ENCODE measurements at regions not wholly inside any gene's neighbourhood (a gene's known extent, or its start where the extent isn't known, plus 50 kb on each side); places are given as distances from the start of the nearest gene placed in this dataset.
"Not testable (repeated sequence)": the region's sequence is repeated elsewhere in the genome, so short reads cannot be mapped to it uniquely, and the experiment has no call there.

DNA sequence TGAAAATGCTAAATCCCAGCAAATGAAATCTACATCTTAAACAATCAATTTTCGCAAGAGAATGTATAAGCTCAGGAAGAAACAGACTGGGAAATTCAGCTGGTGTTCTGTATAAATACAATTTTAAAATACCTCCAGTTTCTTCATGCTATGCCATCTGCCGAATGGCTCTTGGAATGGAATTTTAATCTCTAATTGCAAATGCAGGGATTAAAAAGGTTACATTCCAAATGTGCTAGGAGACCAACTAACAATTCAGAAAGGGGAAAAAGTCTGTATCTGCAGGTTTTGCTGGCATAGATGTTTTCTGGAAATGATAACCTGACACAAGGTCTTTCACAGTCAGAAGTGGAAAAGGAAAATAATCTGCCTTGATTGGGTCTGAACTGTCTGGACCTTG, 379.7 kb downstream of the MAT2B start:
- Mint-ChIP-seq H3K27ac (no peak overlapping the region), H3K4me1 (ENCODE audit: low read depth) (no peaks in the 10 kb centered on the region), H3K9me3 (ENCODE audit: low read depth) (no peaks in the 10 kb centered on the region), H3K27me3 (no peaks in the 10 kb centered on the region), H3K4me3 (no peak overlapping the region), H3K36me3 (no peaks in the 10 kb centered on the region)

DNA sequence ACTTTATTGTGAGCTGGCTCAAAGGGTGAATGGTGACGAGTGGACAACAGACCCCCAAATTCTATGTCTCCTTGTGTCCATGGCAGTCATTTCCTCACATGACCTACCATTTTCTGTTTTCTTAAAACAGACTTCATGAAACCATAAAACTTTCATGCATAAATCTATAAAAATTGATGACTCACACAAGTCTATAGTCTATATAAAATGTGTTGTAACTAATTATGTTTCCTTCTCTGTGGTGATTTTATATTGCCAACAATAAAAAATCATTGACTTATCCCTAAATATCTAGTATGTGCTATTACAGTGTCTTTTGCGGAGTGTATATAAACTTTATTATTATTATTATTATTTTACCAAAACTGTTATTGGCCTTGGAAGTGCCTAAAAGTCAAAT, 382.4 kb downstream of the MAT2B start:
- no peaks in the 10 kb centered on the region for H3K4me1 Mint-ChIP-seq (ENCODE audit: low read depth)
- no peaks in the 10 kb centered on the region for H3K9me3 Mint-ChIP-seq (ENCODE audit: low read depth)
- H3K27me3 Mint-ChIP-seq = no peaks in the 10 kb centered on the region
- H3K4me3 Mint-ChIP-seq = no peak overlapping the region
- H3K27ac Mint-ChIP-seq = no peak overlapping the region
- H3K36me3 Mint-ChIP-seq = no peaks in the 10 kb centered on the region

GRCh38 chr5:163888366-163888765, 382.9 kb downstream of the MAT2B start:
- Mint-ChIP-seq H3K36me3 (no peaks in the 10 kb centered on the region), H3K27me3 (no peaks in the 10 kb centered on the region), H3K4me3 (no peak overlapping the region), H3K9me3 (ENCODE audit: low read depth) (no peaks in the 10 kb centered on the region), H3K4me1 (ENCODE audit: low read depth) (no peaks in the 10 kb centered on the region), H3K27ac (no peak overlapping the region)

- H3K4me1 Mint-ChIP-seq (ENCODE audit: low read depth) = no peaks in the 10 kb centered on the region
- H3K4me3 Mint-ChIP-seq = no peak overlapping the region
- no peaks in the 10 kb centered on the region for H3K9me3 Mint-ChIP-seq (ENCODE audit: low read depth)
- H3K36me3 Mint-ChIP-seq = no peaks in the 10 kb centered on the region
- no peak overlapping the region for H3K27ac Mint-ChIP-seq
- no peaks in the 10 kb centered on the region for H3K27me3 Mint-ChIP-seq
Observed at GRCh38 chr5:163889369-163889768, 383.9 kb downstream of the MAT2B start.

DNA sequence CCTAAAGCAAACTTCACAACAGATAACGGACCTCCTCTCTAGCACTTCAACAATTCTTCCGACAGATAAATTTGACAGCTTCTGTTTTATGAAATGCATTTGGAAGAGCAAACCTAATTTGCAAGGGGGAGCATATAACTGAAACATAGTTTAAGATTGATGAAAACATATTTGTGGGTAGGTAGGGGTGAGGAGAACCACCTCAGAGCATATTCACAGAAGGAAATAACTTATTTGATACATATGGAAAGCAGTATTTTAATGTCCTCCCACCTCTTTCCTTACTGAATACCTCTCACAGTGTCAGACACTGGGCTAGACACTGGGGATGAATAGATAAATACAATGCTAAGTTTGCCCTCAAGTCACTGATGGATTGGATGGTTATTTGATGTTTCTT, 384.8 kb downstream of the MAT2B start:
- H3K27ac Mint-ChIP-seq = no peak overlapping the region
- H3K9me3 Mint-ChIP-seq (ENCODE audit: low read depth) = no peaks in the 10 kb centered on the region
- no peaks in the 10 kb centered on the region for H3K4me1 Mint-ChIP-seq (ENCODE audit: low read depth)
- H3K27me3 Mint-ChIP-seq = no peaks in the 10 kb centered on the region
- H3K36me3 Mint-ChIP-seq = no peaks in the 10 kb centered on the region
- no peak overlapping the region for H3K4me3 Mint-ChIP-seq

DNA sequence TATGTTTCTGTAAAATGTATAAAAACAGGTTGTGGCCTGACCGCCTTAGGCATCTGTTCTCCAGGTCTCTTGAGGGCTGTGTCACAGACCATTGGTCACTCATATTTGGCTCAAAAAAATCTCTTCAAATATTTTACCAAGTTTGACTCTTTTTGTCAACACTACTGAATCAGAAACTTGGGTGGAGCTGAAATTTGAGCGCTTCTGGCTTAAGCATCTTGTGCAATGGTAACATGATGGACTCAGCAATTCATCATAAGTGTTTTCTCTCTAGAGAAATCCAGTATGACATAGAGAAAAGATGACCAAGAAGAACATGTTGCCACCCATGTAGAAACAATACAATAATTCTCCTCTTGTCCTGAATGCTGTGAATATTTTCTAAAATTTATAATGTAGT, 387.9 kb downstream of the MAT2B start:
- no peak overlapping the region for H3K4me3 Mint-ChIP-seq
- H3K27ac Mint-ChIP-seq = no peak overlapping the region
- no peaks in the 10 kb centered on the region for H3K36me3 Mint-ChIP-seq
- no peaks in the 10 kb centered on the region for H3K9me3 Mint-ChIP-seq (ENCODE audit: low read depth)
- no peaks in the 10 kb centered on the region for H3K27me3 Mint-ChIP-seq
- H3K4me1 Mint-ChIP-seq (ENCODE audit: low read depth) = no peaks in the 10 kb centered on the region

DNA sequence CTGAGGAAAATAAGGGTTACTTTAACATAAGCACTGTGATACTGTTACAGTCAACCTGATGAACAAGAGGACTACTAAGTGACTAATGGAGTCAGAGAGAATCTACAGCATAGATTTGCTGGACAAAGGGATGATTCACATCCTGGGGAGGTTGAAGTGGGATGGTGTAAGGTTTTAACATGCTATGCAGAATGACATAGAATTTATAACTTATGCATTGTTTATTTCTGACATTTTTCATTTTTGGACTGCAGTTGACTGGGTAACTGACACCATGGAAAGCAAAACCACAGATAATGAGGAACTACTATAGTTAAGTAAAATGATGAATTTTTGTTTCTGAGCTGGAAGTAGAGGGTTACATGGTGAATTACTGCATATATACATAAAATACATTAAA, 389.2 kb downstream of the MAT2B start:
- no peak overlapping the region for H3K4me3 Mint-ChIP-seq
- H3K27ac Mint-ChIP-seq = no peak overlapping the region

GRCh38 chr5:163898873-163899272, 393.5 kb downstream of the MAT2B start:
- Mint-ChIP-seq H3K27ac (no peak overlapping the region), H3K9me3 (ENCODE audit: low read depth) (no peaks in the 10 kb centered on the region), H3K4me3 (no peak overlapping the region), H3K27me3 (no peaks in the 10 kb centered on the region), H3K36me3 (no peaks in the 10 kb centered on the region), H3K4me1 (ENCODE audit: low read depth) (no peaks in the 10 kb centered on the region)

More for the DNA sequence above, 389.2 kb downstream of the MAT2B start:
- no peaks in the 10 kb centered on the region for H3K36me3 Mint-ChIP-seq
- no peaks in the 10 kb centered on the region for H3K27me3 Mint-ChIP-seq
- H3K4me1 Mint-ChIP-seq (ENCODE audit: low read depth) = no peaks in the 10 kb centered on the region
- H3K9me3 Mint-ChIP-seq (ENCODE audit: low read depth) = no peaks in the 10 kb centered on the region

DNA sequence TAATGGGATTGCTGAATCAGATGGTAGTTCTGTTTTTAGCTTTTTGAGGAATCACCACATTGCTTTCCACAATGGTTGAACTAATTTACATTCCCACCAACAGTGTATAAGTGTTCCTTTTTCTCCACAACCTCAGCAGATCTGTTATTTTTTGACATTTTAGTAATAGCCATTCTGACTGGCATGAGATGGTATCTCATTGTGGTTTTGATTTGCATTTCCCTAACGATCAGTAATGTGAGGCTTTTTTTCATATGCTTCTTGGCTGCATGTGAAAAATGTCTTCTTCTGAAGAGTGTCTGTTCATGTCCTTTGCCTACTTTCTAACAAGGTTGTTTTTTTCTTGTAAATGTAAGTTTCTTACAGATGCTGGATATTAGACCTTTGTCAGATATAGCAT, 402.4 kb downstream of the MAT2B start:
- not testable (repeated sequence) for H3K27me3 Mint-ChIP-seq; H3K4me1 Mint-ChIP-seq (ENCODE audit: low read depth); H3K4me3 Mint-ChIP-seq; H3K27ac Mint-ChIP-seq; H3K9me3 Mint-ChIP-seq (ENCODE audit: low read depth); H3K36me3 Mint-ChIP-seq

DNA sequence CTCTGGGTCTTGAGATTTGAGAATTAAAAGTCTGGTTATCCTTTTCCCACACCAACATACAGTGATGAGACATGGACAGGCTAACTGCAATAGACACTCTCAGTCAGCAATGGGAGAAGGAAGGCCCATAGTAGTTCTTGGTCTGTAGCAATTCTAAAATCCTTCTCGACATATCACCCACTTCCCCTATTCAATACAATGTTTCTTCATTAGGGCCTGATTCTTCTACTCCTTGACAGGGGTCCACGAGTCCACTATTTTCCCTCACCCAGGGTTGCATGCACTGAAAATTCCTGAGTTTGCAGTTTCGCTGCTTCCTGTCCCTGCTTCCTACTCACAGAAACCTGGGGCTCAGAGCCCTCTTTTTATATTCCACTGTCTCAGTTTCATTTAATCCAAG, 402.8 kb downstream of the MAT2B start:
- Mint-ChIP-seq H3K9me3 (ENCODE audit: low read depth) (peaks cover 4% of the 10 kb centered on the region), H3K4me1 (ENCODE audit: low read depth) (no peaks in the 10 kb centered on the region), H3K27ac (no peak overlapping the region), H3K27me3 (no peaks in the 10 kb centered on the region), H3K4me3 (no peak overlapping the region), H3K36me3 (no peaks in the 10 kb centered on the region)

GRCh38 chr5:163910226-163910625, 404.8 kb downstream of the MAT2B start:
- Mint-ChIP-seq H3K4me1 (ENCODE audit: low read depth) (no peaks in the 10 kb centered on the region), H3K4me3 (no peak overlapping the region), H3K36me3 (no peaks in the 10 kb centered on the region), H3K9me3 (ENCODE audit: low read depth) (peaks cover 4% of the 10 kb centered on the region), H3K27me3 (no peaks in the 10 kb centered on the region), H3K27ac (no peak overlapping the region)

- peaks cover 4% of the 10 kb centered on the region for H3K9me3 Mint-ChIP-seq (ENCODE audit: low read depth)
- H3K4me3 Mint-ChIP-seq = no peak overlapping the region
- no peak overlapping the region for H3K27ac Mint-ChIP-seq
- H3K27me3 Mint-ChIP-seq = no peaks in the 10 kb centered on the region
- no peaks in the 10 kb centered on the region for H3K36me3 Mint-ChIP-seq
- no peaks in the 10 kb centered on the region for H3K4me1 Mint-ChIP-seq (ENCODE audit: low read depth)
Observed at GRCh38 chr5:163912046-163912445, 406.6 kb downstream of the MAT2B start.

DNA sequence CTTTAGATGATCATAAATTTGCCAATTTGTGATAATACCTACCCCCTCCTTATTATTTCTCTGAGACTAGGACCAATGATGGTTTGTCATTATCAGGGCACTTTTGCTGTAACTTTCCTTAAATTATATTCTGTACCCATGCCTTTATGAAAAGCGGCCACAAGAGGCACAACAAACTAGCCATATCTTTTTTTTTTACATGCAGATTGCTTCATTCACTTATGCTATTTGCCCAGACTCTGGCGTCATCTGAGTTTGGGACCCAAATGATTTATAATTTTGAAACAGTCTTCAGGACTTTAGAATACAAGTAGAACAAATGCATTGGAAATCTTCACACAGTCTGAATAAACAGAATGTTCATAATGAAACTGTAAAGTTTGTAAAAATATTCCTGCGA, 408.1 kb downstream of the MAT2B start:
- Mint-ChIP-seq H3K27ac (no peak overlapping the region), H3K27me3 (no peaks in the 10 kb centered on the region)

GRCh38 chr5:163914910-163915309, 409.5 kb downstream of the MAT2B start:
- no peak overlapping the region for H3K4me3 Mint-ChIP-seq
- peaks cover 8% of the 10 kb centered on the region for H3K9me3 Mint-ChIP-seq (ENCODE audit: low read depth)
- no peak overlapping the region for H3K27ac Mint-ChIP-seq
- no peaks in the 10 kb centered on the region for H3K4me1 Mint-ChIP-seq (ENCODE audit: low read depth)
- H3K36me3 Mint-ChIP-seq = no peaks in the 10 kb centered on the region
- H3K27me3 Mint-ChIP-seq = no peaks in the 10 kb centered on the region

More for the DNA sequence above, 408.1 kb downstream of the MAT2B start:
- no peak overlapping the region for H3K4me3 Mint-ChIP-seq
- no peaks in the 10 kb centered on the region for H3K4me1 Mint-ChIP-seq (ENCODE audit: low read depth)
- H3K36me3 Mint-ChIP-seq = no peaks in the 10 kb centered on the region
- peaks cover 8% of the 10 kb centered on the region for H3K9me3 Mint-ChIP-seq (ENCODE audit: low read depth)

- Mint-ChIP-seq H3K9me3 (ENCODE audit: low read depth) (peaks cover 8% of the 10 kb centered on the region), H3K27me3 (no peaks in the 10 kb centered on the region), H3K36me3 (no peaks in the 10 kb centered on the region), H3K27ac (no peak overlapping the region), H3K4me3 (no peak overlapping the region), H3K4me1 (ENCODE audit: low read depth) (no peaks in the 10 kb centered on the region)
Observed at GRCh38 chr5:163915481-163915961, 410.1 kb downstream of the MAT2B start.

DNA sequence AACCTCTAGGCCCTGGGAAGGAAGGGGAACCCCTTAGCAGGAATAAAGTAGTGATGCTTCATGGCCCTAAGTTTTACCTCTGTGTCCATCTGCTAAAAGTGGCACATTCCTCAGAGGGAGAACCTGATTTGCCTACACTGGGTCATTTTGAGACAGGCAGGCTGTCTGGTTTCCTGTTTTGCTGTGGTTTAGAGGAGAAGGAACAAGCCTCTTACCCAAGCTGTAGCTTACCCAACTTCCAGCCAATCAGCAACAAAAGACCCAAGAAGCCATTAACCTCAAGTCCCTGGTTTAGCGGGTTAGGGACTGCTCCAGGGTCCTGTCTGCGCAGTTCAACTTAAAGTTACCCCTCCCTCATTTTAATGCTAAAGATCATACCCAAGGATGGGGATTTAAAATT, 411.0 kb downstream of the MAT2B start:
- no peaks in the 10 kb centered on the region for H3K36me3 Mint-ChIP-seq
- no peak overlapping the region for H3K27ac Mint-ChIP-seq
- H3K9me3 Mint-ChIP-seq (ENCODE audit: low read depth) = peaks cover 8% of the 10 kb centered on the region
- no peaks in the 10 kb centered on the region for H3K4me1 Mint-ChIP-seq (ENCODE audit: low read depth)
- no peak overlapping the region for H3K4me3 Mint-ChIP-seq
- H3K27me3 Mint-ChIP-seq = no peaks in the 10 kb centered on the region

GRCh38 chr5:163916861-163917260, 411.4 kb downstream of the MAT2B start:
- Mint-ChIP-seq H3K27me3 (no peaks in the 10 kb centered on the region), H3K9me3 (ENCODE audit: low read depth) (peaks cover 4% of the 10 kb centered on the region), H3K36me3 (no peaks in the 10 kb centered on the region), H3K4me3 (no peak overlapping the region), H3K4me1 (ENCODE audit: low read depth) (no peaks in the 10 kb centered on the region), H3K27ac (no peak overlapping the region)
